ENCODE measurements at regions not wholly inside any gene's neighbourhood (a gene's known extent, or its start where the extent isn't known, plus 50 kb on each side); places are given as distances from the start of the nearest gene placed in this dataset.
"Not testable (repeated sequence)": the region's sequence is repeated elsewhere in the genome, so short reads cannot be mapped to it uniquely, and the experiment has no call there.

GRCh38 chr14:87756661-87757060 is 236.3 kb downstream of the GALC start:
- POLR2A ChIA-PET, result no interaction called here
- Histone ChIP-seq H3K9me3 (ENCODE audit: control insufficient read depth, insufficient read depth, low read length) (peaks cover 3% of the 10 kb centered on the region; the same call in 1 of the 2 replicates), H3K27ac (ENCODE audit: low read depth, low read length) (no peak overlapping the region), H3K27me3 (ENCODE audit: control insufficient read depth, insufficient read depth, low read length) (no peaks in the 10 kb centered on the region), H3K4me3 (ENCODE audit: low read depth, low read length) (no peak overlapping the region)
- CTCF ChIA-PET, result no interaction called here
- no peak for DNase-seq (ENCODE audit: low read depth, low spot score)
- TF ChIP-seq, protein P1, sequence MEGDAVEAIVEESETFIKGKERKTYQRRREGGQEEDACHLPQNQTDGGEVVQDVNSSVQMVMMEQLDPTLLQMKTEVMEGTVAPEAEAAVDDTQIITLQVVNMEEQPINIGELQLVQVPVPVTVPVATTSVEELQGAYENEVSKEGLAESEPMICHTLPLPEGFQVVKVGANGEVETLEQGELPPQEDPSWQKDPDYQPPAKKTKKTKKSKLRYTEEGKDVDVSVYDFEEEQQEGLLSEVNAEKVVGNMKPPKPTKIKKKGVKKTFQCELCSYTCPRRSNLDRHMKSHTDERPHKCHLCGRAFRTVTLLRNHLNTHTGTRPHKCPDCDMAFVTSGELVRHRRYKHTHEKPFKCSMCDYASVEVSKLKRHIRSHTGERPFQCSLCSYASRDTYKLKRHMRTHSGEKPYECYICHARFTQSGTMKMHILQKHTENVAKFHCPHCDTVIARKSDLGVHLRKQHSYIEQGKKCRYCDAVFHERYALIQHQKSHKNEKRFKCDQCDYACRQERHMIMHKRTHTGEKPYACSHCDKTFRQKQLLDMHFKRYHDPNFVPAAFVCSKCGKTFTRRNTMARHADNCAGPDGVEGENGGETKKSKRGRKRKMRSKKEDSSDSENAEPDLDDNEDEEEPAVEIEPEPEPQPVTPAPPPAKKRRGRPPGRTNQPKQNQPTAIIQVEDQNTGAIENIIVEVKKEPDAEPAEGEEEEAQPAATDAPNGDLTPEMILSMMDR (IDR thresholded peaks at IDR 0.05; ENCODE audit: low read depth, low read length), result no peak

DNA sequence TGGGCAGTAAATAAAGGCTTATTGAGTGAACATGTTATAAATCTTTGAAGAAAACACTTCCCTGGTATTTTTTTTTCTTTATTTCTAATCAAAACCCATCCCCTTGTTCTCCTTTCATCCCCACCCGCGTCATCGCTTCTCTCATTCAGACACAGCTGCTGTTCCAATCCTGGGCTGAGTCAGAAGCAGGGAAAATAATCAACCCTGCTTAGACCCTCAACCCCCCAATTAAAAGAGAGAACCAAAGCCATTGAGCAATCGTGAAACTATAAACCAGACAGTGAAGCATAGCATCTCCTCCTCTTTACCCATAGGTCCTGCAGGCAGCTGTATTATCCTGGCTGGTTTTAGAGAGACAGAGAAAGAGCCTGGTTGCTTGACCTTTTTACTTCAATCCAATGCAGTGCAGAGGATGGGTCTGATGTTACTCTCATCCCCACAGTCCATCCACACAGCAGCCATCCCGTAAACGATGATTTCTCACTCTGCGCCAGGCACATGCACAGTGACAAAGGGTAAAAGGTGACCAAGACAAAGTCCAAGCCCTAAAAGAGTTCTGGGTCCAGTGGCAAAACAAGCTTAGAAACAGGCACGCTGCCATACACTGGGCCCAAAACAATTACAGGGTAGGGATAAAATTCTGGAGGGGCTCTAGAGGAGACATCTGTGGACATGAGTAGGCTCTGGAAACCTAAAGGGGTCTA is 238.3 kb downstream of the GALC start:
- CTCF ChIA-PET, result no interaction called here
- DNase-seq (ENCODE audit: low read depth, low spot score), result no peak
- Histone ChIP-seq H3K4me3 (ENCODE audit: low read depth, low read length) (no peak overlapping the region), H3K27me3 (ENCODE audit: control insufficient read depth, insufficient read depth, low read length) (no peaks in the 10 kb centered on the region), H3K27ac (ENCODE audit: low read depth, low read length) (no peak overlapping the region), H3K9me3 (ENCODE audit: control insufficient read depth, insufficient read depth, low read length) (peaks cover 3% of the 10 kb centered on the region; the same call in 1 of the 2 replicates)
- POLR2A ChIA-PET, result no interaction called here
- TF ChIP-seq, protein P1 (IDR thresholded peaks at IDR 0.05; ENCODE audit: low read depth, low read length), result no peak

DNA sequence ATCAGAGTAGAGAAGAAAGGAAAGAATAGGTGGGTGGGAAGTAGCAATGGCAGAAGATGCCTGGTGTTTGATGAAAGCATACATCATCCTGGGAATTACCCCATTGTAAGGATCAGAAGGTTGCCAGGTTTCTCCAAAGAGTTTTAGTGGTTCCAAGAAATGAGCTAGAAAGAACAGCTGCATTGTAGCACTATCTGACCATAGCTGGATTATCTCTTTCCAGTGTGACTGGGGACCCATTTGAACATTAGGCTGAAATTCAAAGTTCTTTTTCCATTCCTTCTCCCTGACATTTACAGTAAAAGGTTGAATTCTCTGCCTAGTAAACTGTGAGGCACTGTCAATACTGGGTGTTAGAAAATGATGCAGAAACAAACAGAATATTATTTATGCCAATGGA is 244.4 kb downstream of the GALC start:
- TF ChIP-seq, protein P1 (IDR thresholded peaks at IDR 0.05; ENCODE audit: low read depth, low read length), result no peak
- CTCF ChIA-PET, result no interaction called here

DNA sequence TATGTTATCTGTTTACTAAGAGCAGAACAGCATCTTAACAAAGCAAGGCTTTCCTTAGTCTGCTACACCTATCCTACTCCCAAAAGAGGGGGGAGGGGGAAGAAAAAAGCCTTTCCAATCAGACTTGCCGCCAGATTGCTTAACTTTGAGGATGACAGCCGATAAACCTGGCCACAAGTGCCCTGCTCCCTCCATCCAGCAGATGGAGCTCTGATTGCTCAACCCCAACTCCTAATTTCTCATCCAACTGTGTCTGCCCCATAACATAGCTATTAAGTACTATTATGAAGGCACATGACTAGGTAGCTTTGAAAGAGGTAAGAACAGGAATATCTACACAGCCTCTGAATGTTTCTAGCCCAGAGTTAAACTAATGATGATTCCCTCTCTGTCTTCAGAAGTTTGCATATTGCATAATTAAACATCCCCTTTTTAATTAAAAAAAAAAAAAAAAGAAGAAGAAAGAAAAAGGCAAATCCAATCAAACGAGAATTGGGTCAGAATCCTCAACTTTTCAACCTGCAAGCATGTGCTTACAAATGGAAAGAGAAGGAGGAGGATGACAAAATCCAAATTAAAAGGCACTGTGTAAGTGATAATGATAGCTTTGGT is 247.4 kb downstream of the GALC start:
- POLR2A ChIA-PET, result no interaction called here
- CTCF ChIA-PET, result interaction anchor here (0.5 to 3.0 kb wide), 8 partner anchors 59 to 521 kb away, joined by 3 to 21 read pairs (median 4); no protein-coding TSS in a partner anchor

More for the DNA sequence above, 244.4 kb downstream of the GALC start:
- Histone ChIP-seq H3K27ac (ENCODE audit: low read depth, low read length) (no peak overlapping the region), H3K27me3 (ENCODE audit: control insufficient read depth, insufficient read depth, low read length) (no peaks in the 10 kb centered on the region), H3K9me3 (ENCODE audit: control insufficient read depth, insufficient read depth, low read length) (no peaks in the 10 kb centered on the region), H3K4me3 (ENCODE audit: low read depth, low read length) (no peak overlapping the region)
- POLR2A ChIA-PET, result no interaction called here
- DNase-seq (ENCODE audit: low read depth, low spot score), result no peak

DNA sequence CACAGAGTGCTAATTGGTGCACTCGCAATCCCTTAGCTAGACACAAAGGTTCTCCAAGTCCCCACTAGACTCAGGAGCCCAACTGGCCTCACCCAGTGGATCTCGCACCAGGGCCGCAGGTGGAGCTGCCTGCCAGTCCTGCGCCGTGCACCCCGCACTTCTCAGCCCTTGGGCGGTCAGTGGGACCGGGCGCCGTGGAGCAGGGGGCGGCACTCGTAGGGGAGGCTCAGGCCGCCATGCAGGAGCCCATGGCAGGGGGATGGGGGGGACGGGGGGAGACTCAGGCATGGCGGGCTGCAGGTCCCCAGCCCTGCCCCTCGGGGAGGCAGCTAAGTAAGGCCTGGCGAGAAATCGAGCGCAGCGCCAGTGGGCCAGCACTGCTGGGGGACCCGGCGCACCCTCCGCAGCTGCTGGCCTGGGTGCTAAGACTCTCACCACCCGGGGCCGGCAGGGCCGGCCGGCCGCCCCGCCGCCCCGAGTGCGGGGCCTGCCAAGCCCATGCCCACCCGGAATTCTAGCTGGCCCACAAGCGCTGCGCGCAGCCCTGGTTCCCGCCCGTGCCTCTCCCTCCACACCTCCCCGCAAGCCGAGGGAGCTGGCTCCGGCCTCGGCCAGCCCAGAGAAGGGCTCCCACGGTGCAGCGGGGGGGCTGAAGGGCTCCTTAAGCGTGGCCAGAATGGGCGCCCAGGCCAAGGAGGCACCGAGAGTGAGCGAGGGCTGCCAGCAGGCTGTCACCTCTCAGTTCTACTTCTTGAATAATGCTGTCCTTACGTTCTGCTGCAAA is 258.2 kb downstream of the GALC start:
- DNase-seq (ENCODE audit: low read depth, low spot score); H3K4me3 ChIP-seq (ENCODE audit: low read depth, low read length); H3K27me3 ChIP-seq (ENCODE audit: control insufficient read depth, insufficient read depth, low read length); CTCF ChIA-PET; H3K27ac ChIP-seq (ENCODE audit: low read depth, low read length); POLR2A ChIA-PET: not testable (repeated sequence)
- H3K9me3 ChIP-seq (ENCODE audit: control insufficient read depth, insufficient read depth, low read length), result peaks cover 25% of the 10 kb centered on the region

More for the DNA sequence above, 247.4 kb downstream of the GALC start:
- H3K4me3 ChIP-seq (ENCODE audit: low read depth, low read length), result no peak overlapping the region
- no peaks in the 10 kb centered on the region for H3K9me3 ChIP-seq (ENCODE audit: control insufficient read depth, insufficient read depth, low read length)
- H3K27ac ChIP-seq (ENCODE audit: low read depth, low read length), result no peak overlapping the region
- TF ChIP-seq, protein P1 (IDR thresholded peaks at IDR 0.05; ENCODE audit: low read depth, low read length), result peak; percentile 62
- no peaks in the 10 kb centered on the region for H3K27me3 ChIP-seq (ENCODE audit: control insufficient read depth, insufficient read depth, low read length)
- DNase-seq (ENCODE audit: low read depth, low spot score), result no peak

DNA sequence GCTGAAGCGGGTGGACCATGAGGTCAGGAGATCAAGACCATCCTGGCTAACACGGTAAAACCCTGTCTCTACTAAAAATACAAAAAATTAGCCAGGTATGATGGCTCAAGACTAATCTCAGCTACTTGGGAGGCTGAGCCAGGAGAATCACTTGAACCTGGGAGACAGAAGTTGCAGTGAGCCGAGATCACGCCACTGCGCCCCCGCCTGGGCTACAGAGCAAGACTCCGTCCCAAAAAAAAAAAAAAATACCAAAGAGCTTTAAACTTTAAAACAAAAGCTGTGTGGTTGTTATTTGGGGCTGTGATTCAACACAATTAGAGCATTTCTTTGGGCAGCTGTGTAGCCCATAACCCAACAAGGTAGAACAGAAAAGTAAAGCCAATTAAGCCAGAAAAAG is 259.9 kb downstream of the GALC start:
- POLR2A ChIA-PET; H3K27me3 ChIP-seq (ENCODE audit: control insufficient read depth, insufficient read depth, low read length); CTCF ChIA-PET: not testable (repeated sequence)

More for the DNA sequence above, 259.9 kb downstream of the GALC start:
- H3K9me3 ChIP-seq (ENCODE audit: control insufficient read depth, insufficient read depth, low read length), result peaks cover 25% of the 10 kb centered on the region
- DNase-seq (ENCODE audit: low read depth, low spot score); H3K27ac ChIP-seq (ENCODE audit: low read depth, low read length); H3K4me3 ChIP-seq (ENCODE audit: low read depth, low read length): not testable (repeated sequence)

All from AG04450 (cell line).